T-helper 1 cell treated with Interleukin-12 subunit alpha and Interleukin-12 subunit beta and Interleukin-4 antibody, amounts not matched to agents 30 ng/mL and 1 ng/mL, for 36 hours (primary cell): ENCODE measurements at regions not wholly inside any gene's neighbourhood (a gene's known extent, or its start where the extent isn't known, plus 50 kb on each side); places are given as distances from the start of the nearest gene placed in this dataset.

Source experiments
- intact Hi-C: fragments of 100-400 bp; cut with micrococcal nuclease; formaldehyde crosslinking; loops from one replicate; pipeline ENCODE4 v1.15.1; 2024

- intact Hi-C loops, result no loop called here
Observed at GRCh38 chr4:107253579-107254068, 217.5 kb upstream of the DKK2 start.

GRCh38 chr4:107253090-107253489 lies 217.0 kb upstream of the DKK2 start:
- intact Hi-C loops, result no loop called here

- intact Hi-C loops, result no loop called here
Observed at GRCh38 chr4:107252571-107252970, 216.5 kb upstream of the DKK2 start.

GRCh38 chr4:107248571-107248970 lies 212.5 kb upstream of the DKK2 start:
- intact Hi-C loops, result no loop called here

GRCh38 chr4:107247738-107248137 lies 211.6 kb upstream of the DKK2 start:
- intact Hi-C loops, result no loop called here

GRCh38 chr4:107246761-107247160 lies 210.6 kb upstream of the DKK2 start:
- intact Hi-C loops, result no loop called here

GRCh38 chr4:107243141-107243781 lies 207.1 kb upstream of the DKK2 start:
- intact Hi-C loops, result no loop called here

- intact Hi-C loops, result no loop called here
Observed at GRCh38 chr4:107220976-107221375, 184.9 kb upstream of the DKK2 start.

- intact Hi-C loops, result no loop called here
Observed at GRCh38 chr4:107219681-107220080, 183.6 kb upstream of the DKK2 start.

- intact Hi-C loops, result no loop called here
Observed at GRCh38 chr4:107216379-107216778, 180.3 kb upstream of the DKK2 start.

- intact Hi-C loops, result no loop called here
Observed at GRCh38 chr4:107215222-107215621, 179.1 kb upstream of the DKK2 start.

GRCh38 chr4:107213880-107214279 lies 177.8 kb upstream of the DKK2 start:
- intact Hi-C loops, result no loop called here

GRCh38 chr4:107213410-107213809 lies 177.3 kb upstream of the DKK2 start:
- intact Hi-C loops, result no loop called here

- intact Hi-C loops, result no loop called here
Observed at GRCh38 chr4:107212565-107212964, 176.5 kb upstream of the DKK2 start.

GRCh38 chr4:107210450-107211239 lies 174.5 kb upstream of the DKK2 start:
- intact Hi-C loops, result no loop called here

- intact Hi-C loops, result no loop called here
Observed at GRCh38 chr4:107203733-107204132, 167.6 kb upstream of the DKK2 start.

GRCh38 chr4:107202744-107203143 lies 166.6 kb upstream of the DKK2 start:
- intact Hi-C loops, result no loop called here

GRCh38 chr4:107197121-107197520 lies 161.0 kb upstream of the DKK2 start:
- intact Hi-C loops, result no loop called here

GRCh38 chr4:107196312-107196711 lies 160.2 kb upstream of the DKK2 start:
- intact Hi-C loops, result no loop called here

GRCh38 chr4:107194005-107194404 lies 157.9 kb upstream of the DKK2 start:
- intact Hi-C loops, result no loop called here

- intact Hi-C loops, result no loop called here
Observed at GRCh38 chr4:107192601-107193000, 156.5 kb upstream of the DKK2 start.

GRCh38 chr4:107187091-107187490 lies 151.0 kb upstream of the DKK2 start:
- intact Hi-C loops, result no loop called here
